K562 (cell line): ENCODE measurements at regions not wholly inside any gene's neighbourhood (a gene's known extent, or its start where the extent isn't known, plus 50 kb on each side); places are given as distances from the start of the nearest gene placed in this dataset.

Experiments
- ATF2 ChIP-seq: sonication (generic); formaldehyde crosslinking; IDR thresholded peaks from 2 replicates; pipeline ENCODE4 v1.8.1; 2022; ENCODE audit warnings: missing genetic modification reagents
- ATF4 ChIP-seq: fragments of 450-650 bp; formaldehyde crosslinking; IDR thresholded peaks from 2 replicates; pipeline ENCODE4 v1.4.0; 2022; ENCODE audit warnings: mild to moderate bottlenecking, moderate library complexity
- CEBPG ChIP-seq, 3 experiments: fragments of 200-800 bp in 1 of 3; sonication (Bioruptor generic) in 1 of 3; sonication (generic) in 1 of 3; formaldehyde crosslinking in 1 of 3; IDR thresholded peaks in 2 of 3; conservative IDR thresholded peaks in 1 of 3; 2 replicates each; pipeline versions ENCODE4 v1.6.1 to v1.8.0; 2016 to 2022; ENCODE audit warnings: missing compliant biosample characterization in 2 of 3, missing genetic modification characterization in 2 of 3, mild to moderate bottlenecking in 1 of 3, missing genetic modification reagents in 1 of 3
- CHAMP1 ChIP-seq: fragments of 450-650 bp; IDR thresholded peaks from 2 replicates; pipeline ENCODE4 v1.6.1; 2016; ENCODE audit warnings: mild to moderate bottlenecking
- ELK1 ChIP-seq: sonication (generic); formaldehyde crosslinking; IDR thresholded peaks from 2 replicates; pipeline ENCODE4 v1.8.1; 2022; ENCODE audit warnings: missing genetic modification reagents
- FOXJ3 ChIP-seq: sonication (generic); formaldehyde crosslinking; IDR thresholded peaks from 2 replicates; pipeline ENCODE4 v1.4.0; 2020; ENCODE audit warnings: mild to moderate bottlenecking, missing genetic modification reagents
- GABPA ChIP-seq: fragments of 200-800 bp; sonication (Bioruptor generic); conservative IDR thresholded peaks from 2 replicates; pipeline ENCODE4 v1.6.1; 2016; ENCODE audit warnings: low read depth, missing genetic modification characterization, missing compliant biosample characterization
- HDAC6 ChIP-seq: IDR thresholded peaks from 2 replicates; pipeline ENCODE4 v1.6.1; 2012; ENCODE audit warnings: low read depth, mild to moderate bottlenecking, control low read depth, inconsistent platforms, low read length, moderate library complexity
- MAFK ChIP-seq: IDR thresholded peaks from 2 replicates; pipeline ENCODE4 v1.6.1; 2011; ENCODE audit warnings: low read length, improper control_type of control experiment
- NFXL1 ChIP-seq: fragments of 450-650 bp; formaldehyde crosslinking; IDR thresholded peaks from 2 replicates; pipeline ENCODE4 v1.4.0; 2021; ENCODE audit warnings: mild to moderate bottlenecking
- PTTG1 ChIP-seq: fragments of 450-650 bp; IDR thresholded peaks from 2 replicates; pipeline ENCODE4 v1.6.1; 2016; ENCODE audit warnings: low read depth, mild to moderate bottlenecking, missing genetic modification characterization, missing compliant biosample characterization
- SAFB2 ChIP-seq: fragments of 200-400 bp; formaldehyde crosslinking; IDR thresholded peaks from 2 replicates; pipeline ENCODE4 v1.6.1; 2018; ENCODE audit warnings: borderline replicate concordance, low read length, low read depth, moderate library complexity; ENCODE audit not compliant: severe bottlenecking
- THRB ChIP-seq: fragments of 450-650 bp; formaldehyde crosslinking; conservative IDR thresholded peaks from 2 replicates; pipeline ENCODE4 v1.4.0; 2022; ENCODE audit warnings: mild to moderate bottlenecking, missing genetic modification characterization
- ZFP1 ChIP-seq: fragments of 450-650 bp; formaldehyde crosslinking; IDR thresholded peaks from 2 replicates; pipeline ENCODE4 v1.4.0; 2020; ENCODE audit warnings: mild to moderate bottlenecking, mixed read lengths

GRCh38 chrX:99795495-99795894 is 614.6 kb downstream of the PCDH19 start:
- TF ChIP-seq CHAMP1: no peak
- TF ChIP-seq FOXJ3 (CRISPR knock-in tag): no peak
- TF ChIP-seq SAFB2: no peak
- no peak for TF ChIP-seq THRB
- TF ChIP-seq CEBPG (CRISPR knock-in tag; IDR thresholded peaks at IDR 0.05): no peak
- TF ChIP-seq CEBPG (tag; conservative IDR thresholded peaks at IDR 0.05 in 1 of 2, IDR thresholded peaks at IDR 0.05 in 1 of 2): no peak
- TF ChIP-seq PTTG1 (tag): no peak
- TF ChIP-seq NFXL1 (CRISPR knock-in tag): no peak
- TF ChIP-seq ATF2 (CRISPR knock-in tag): no peak
- TF ChIP-seq MAFK: no peak
- TF ChIP-seq ELK1 (CRISPR knock-in tag): no peak
- TF ChIP-seq ATF4 (CRISPR knock-in tag): no peak
- no peak for TF ChIP-seq GABPA (tag)
- TF ChIP-seq HDAC6: no peak
- no peak for TF ChIP-seq ZFP1 (CRISPR knock-in tag)
